ENCODE measurements at regions not wholly inside any gene's neighbourhood (a gene's known extent, or its start where the extent isn't known, plus 50 kb on each side); places are given as distances from the start of the nearest gene placed in this dataset.

GRCh38 chr12:66799551-66799950 is 120.7 kb upstream of the GRIP1 start:
- Histone ChIP-seq H3K4me3 (ENCODE audit: low read length in 2 of 2) (no peak overlapping the region), H3K27me3 (ENCODE audit: control insufficient read depth in 1 of 2, insufficient read depth in 2 of 2, low read length in 1 of 2) (no peaks in the 10 kb centered on the region), H3K36me3 (ENCODE audit: control insufficient read depth in 1 of 2, insufficient read depth in 2 of 2, low read length in 1 of 2) (no peaks in the 10 kb centered on the region), H3K9me3 (ENCODE audit: control insufficient read depth, low read length) (no peaks in the 10 kb centered on the region), H3K27ac (ENCODE audit: low read depth in 1 of 2, low read length in 2 of 2) (no peak overlapping the region), H3K4me1 (ENCODE audit: control insufficient read depth in 1 of 2, insufficient read depth in 2 of 2, low read length in 2 of 2) (no peaks in the 10 kb centered on the region)
- DNase-seq (no peak), ATAC-seq (ENCODE audit: low FRiP score) (no peak)
- intact Hi-C loops (cut with DNase I), result no loop called here
- WGBS, 2 donors, result 29 to 30% methylated on average over 2 of the region's 2 CpGs

- intact Hi-C loops (cut with DNase I), result no loop called here
- H3K36me3 ChIP-seq (ENCODE audit: control insufficient read depth in 1 of 2, insufficient read depth in 2 of 2, low read length in 1 of 2), result no peaks in the 10 kb centered on the region
- H3K4me3 ChIP-seq (ENCODE audit: low read length in 2 of 2), result no peak overlapping the region
- WGBS, 2 donors, result 87 to 89% methylated on average over 1 of the region's 1 CpG
- no peaks in the 10 kb centered on the region for H3K27me3 ChIP-seq (ENCODE audit: control insufficient read depth in 1 of 2, insufficient read depth in 2 of 2, low read length in 1 of 2)
- no peak overlapping the region for H3K27ac ChIP-seq (ENCODE audit: low read depth in 1 of 2, low read length in 2 of 2)
- DNase-seq (no peak), ATAC-seq (ENCODE audit: low FRiP score) (no peak)
- no peaks in the 10 kb centered on the region for H3K9me3 ChIP-seq (ENCODE audit: control insufficient read depth, low read length)
- no peaks in the 10 kb centered on the region for H3K4me1 ChIP-seq (ENCODE audit: control insufficient read depth in 1 of 2, insufficient read depth in 2 of 2, low read length in 2 of 2)
Measured at GRCh38 chr12:66800046-66800445, 121.2 kb upstream of the GRIP1 start.

- no peak for ATAC-seq (ENCODE audit: low FRiP score)
- intact Hi-C loops (cut with DNase I), result no loop called here
- H3K4me3 ChIP-seq (ENCODE audit: low read length in 2 of 2), result no peak overlapping the region
- no peaks in the 10 kb centered on the region for H3K27me3 ChIP-seq (ENCODE audit: control insufficient read depth in 1 of 2, insufficient read depth in 2 of 2, low read length in 1 of 2)
- no peak for DNase-seq
- H3K4me1 ChIP-seq (ENCODE audit: control insufficient read depth in 1 of 2, insufficient read depth in 2 of 2, low read length in 2 of 2), result no peaks in the 10 kb centered on the region
- no peaks in the 10 kb centered on the region for H3K36me3 ChIP-seq (ENCODE audit: control insufficient read depth in 1 of 2, insufficient read depth in 2 of 2, low read length in 1 of 2)
- no peak overlapping the region for H3K27ac ChIP-seq (ENCODE audit: low read depth in 1 of 2, low read length in 2 of 2)
- no peaks in the 10 kb centered on the region for H3K9me3 ChIP-seq (ENCODE audit: control insufficient read depth, low read length)
- 33 to 38% methylated on average over 14 of the region's 14 CpGs for WGBS, 2 donors
Measured at GRCh38 chr12:66803930-66804329, 125.1 kb upstream of the GRIP1 start.

- Histone ChIP-seq H3K9me3 (ENCODE audit: control insufficient read depth, low read length) (peaks cover under 1% of the 10 kb centered on the region), H3K27ac (ENCODE audit: low read depth in 1 of 2, low read length in 2 of 2) (no peak overlapping the region), H3K27me3 (ENCODE audit: control insufficient read depth in 1 of 2, insufficient read depth in 2 of 2, low read length in 1 of 2) (no peaks in the 10 kb centered on the region), H3K4me3 (ENCODE audit: low read length in 2 of 2) (no peak overlapping the region), H3K4me1 (ENCODE audit: control insufficient read depth in 1 of 2, insufficient read depth in 2 of 2, low read length in 2 of 2) (no peaks in the 10 kb centered on the region), H3K36me3 (ENCODE audit: control insufficient read depth in 1 of 2, insufficient read depth in 2 of 2, low read length in 1 of 2) (no peaks in the 10 kb centered on the region)
- WGBS, 2 donors, result 50 to 55% methylated on average over 6 of the region's 6 CpGs
- intact Hi-C loops (cut with DNase I), result no loop called here
- DNase-seq (no peak), ATAC-seq (ENCODE audit: low FRiP score) (no peak)
Measured at GRCh38 chr12:66804563-66804974, 125.7 kb upstream of the GRIP1 start.

GRCh38 chr12:66808606-66809005 is 129.7 kb upstream of the GRIP1 start:
- H3K27me3 ChIP-seq (ENCODE audit: control insufficient read depth in 1 of 2, insufficient read depth in 2 of 2, low read length in 1 of 2), result no peaks in the 10 kb centered on the region
- no peaks in the 10 kb centered on the region for H3K4me1 ChIP-seq (ENCODE audit: control insufficient read depth in 1 of 2, insufficient read depth in 2 of 2, low read length in 2 of 2)
- no peak overlapping the region for H3K27ac ChIP-seq (ENCODE audit: low read depth in 1 of 2, low read length in 2 of 2)
- peaks cover 2% of the 10 kb centered on the region for H3K9me3 ChIP-seq (ENCODE audit: control insufficient read depth, low read length)
- intact Hi-C loops (cut with DNase I), result no loop called here
- no peak overlapping the region for H3K4me3 ChIP-seq (ENCODE audit: low read length in 2 of 2)
- 59 to 74% methylated on average over 1 of the region's 1 CpG for WGBS, 2 donors
- ATAC-seq (ENCODE audit: low FRiP score) (no peak), DNase-seq (no peak)
- H3K36me3 ChIP-seq (ENCODE audit: control insufficient read depth in 1 of 2, insufficient read depth in 2 of 2, low read length in 1 of 2), result no peaks in the 10 kb centered on the region

GRCh38 chr12:66813137-66813892 is 134.4 kb upstream of the GRIP1 start:
- peaks cover 2% of the 10 kb centered on the region for H3K9me3 ChIP-seq (ENCODE audit: control insufficient read depth, low read length)
- no peaks in the 10 kb centered on the region for H3K36me3 ChIP-seq (ENCODE audit: control insufficient read depth in 1 of 2, insufficient read depth in 2 of 2, low read length in 1 of 2)
- 84 to 91% methylated on average over 2 of the region's 2 CpGs for WGBS, 2 donors
- no peak for DNase-seq
- intact Hi-C loops (cut with DNase I), result no loop called here
- no peak overlapping the region for H3K27ac ChIP-seq (ENCODE audit: low read depth in 1 of 2, low read length in 2 of 2)
- no peak for ATAC-seq (ENCODE audit: low FRiP score)
- no peaks in the 10 kb centered on the region for H3K4me1 ChIP-seq (ENCODE audit: control insufficient read depth in 1 of 2, insufficient read depth in 2 of 2, low read length in 2 of 2)
- H3K27me3 ChIP-seq (ENCODE audit: control insufficient read depth in 1 of 2, insufficient read depth in 2 of 2, low read length in 1 of 2), result no peaks in the 10 kb centered on the region
- no peak overlapping the region for H3K4me3 ChIP-seq (ENCODE audit: low read length in 2 of 2)

- Histone ChIP-seq H3K27ac (ENCODE audit: low read depth in 1 of 2, low read length in 2 of 2) (no peak overlapping the region), H3K4me1 (ENCODE audit: control insufficient read depth in 1 of 2, insufficient read depth in 2 of 2, low read length in 2 of 2) (no peaks in the 10 kb centered on the region), H3K27me3 (ENCODE audit: control insufficient read depth in 1 of 2, insufficient read depth in 2 of 2, low read length in 1 of 2) (no peaks in the 10 kb centered on the region), H3K9me3 (ENCODE audit: control insufficient read depth, low read length) (no peaks in the 10 kb centered on the region), H3K4me3 (ENCODE audit: low read length in 2 of 2) (no peak overlapping the region), H3K36me3 (ENCODE audit: control insufficient read depth in 1 of 2, insufficient read depth in 2 of 2, low read length in 1 of 2) (no peaks in the 10 kb centered on the region)
- intact Hi-C loops (cut with DNase I), result no loop called here
- no peak for ATAC-seq (ENCODE audit: low FRiP score)
- DNase-seq, result no peak
Measured at GRCh38 chr12:66819587-66819986, 140.7 kb upstream of the GRIP1 start.

- Histone ChIP-seq H3K4me1 (ENCODE audit: control insufficient read depth in 1 of 2, insufficient read depth in 2 of 2, low read length in 2 of 2) (no peaks in the 10 kb centered on the region), H3K27ac (ENCODE audit: low read depth in 1 of 2, low read length in 2 of 2) (no peak overlapping the region), H3K36me3 (ENCODE audit: control insufficient read depth in 1 of 2, insufficient read depth in 2 of 2, low read length in 1 of 2) (no peaks in the 10 kb centered on the region), H3K4me3 (ENCODE audit: low read length in 2 of 2) (no peak overlapping the region), H3K9me3 (ENCODE audit: control insufficient read depth, low read length) (no peaks in the 10 kb centered on the region), H3K27me3 (ENCODE audit: control insufficient read depth in 1 of 2, insufficient read depth in 2 of 2, low read length in 1 of 2) (no peaks in the 10 kb centered on the region)
- DNase-seq (no peak), ATAC-seq (ENCODE audit: low FRiP score) (no peak)
- intact Hi-C loops (cut with DNase I), result no loop called here
Measured at GRCh38 chr12:66822961-66823360, 144.1 kb upstream of the GRIP1 start.

GRCh38 chr12:66823857-66824570 is 145.1 kb upstream of the GRIP1 start:
- Histone ChIP-seq H3K27ac (ENCODE audit: low read depth in 1 of 2, low read length in 2 of 2) (no peak overlapping the region), H3K9me3 (ENCODE audit: control insufficient read depth, low read length) (no peaks in the 10 kb centered on the region), H3K4me3 (ENCODE audit: low read length in 2 of 2) (no peak overlapping the region), H3K27me3 (ENCODE audit: control insufficient read depth in 1 of 2, insufficient read depth in 2 of 2, low read length in 1 of 2) (no peaks in the 10 kb centered on the region), H3K36me3 (ENCODE audit: control insufficient read depth in 1 of 2, insufficient read depth in 2 of 2, low read length in 1 of 2) (no peaks in the 10 kb centered on the region), H3K4me1 (ENCODE audit: control insufficient read depth in 1 of 2, insufficient read depth in 2 of 2, low read length in 2 of 2) (no peaks in the 10 kb centered on the region)
- DNase-seq (no peak), ATAC-seq (ENCODE audit: low FRiP score) (no peak)
- intact Hi-C loops (cut with DNase I), result no loop called here
- WGBS, 2 donors, result 76 to 80% methylated on average over 5 of the region's 5 CpGs
